Ovary (tissue), 7 donors: ENCODE measurements at regions not wholly inside any gene's neighbourhood (a gene's known extent, or its start where the extent isn't known, plus 50 kb on each side); places are given as distances from the start of the nearest gene placed in this dataset.

Experiments
- DNase-seq, 5 donors: peaks; one replicate each; pipeline ENCODE4 v3.0.0-alpha.2; 2019 to 2020
- H3K27ac ChIP-seq, 2 donors: fragments of 200-600 bp; one replicate each; pipeline versions ENCODE4 v1.5.1 to v1.8.0; 2019 to 2022
- H3K27me3 ChIP-seq: fragments of 200-600 bp; one replicate; pipeline ENCODE4 v1.8.0; 2022
- H3K36me3 ChIP-seq: fragments of 200-600 bp; sonication (generic); one replicate; pipeline ENCODE4 v1.5.1; 2019
- H3K4me1 ChIP-seq: one replicate; pipeline ENCODE4 v1.8.1; 2013; ENCODE audit warnings: mild to moderate bottlenecking, moderate library complexity; ENCODE audit not compliant: insufficient read depth
- H3K4me3 ChIP-seq: fragments of 200-600 bp; sonication (generic); one replicate; pipeline ENCODE4 v1.5.1; 2017
- H3K9me3 ChIP-seq, 2 donors: fragments of 200-600 bp in 1 of 2; sonication (generic) in 1 of 2; one replicate each; pipeline versions ENCODE4 v1.5.1 to v1.8.1; 2013 to 2019; ENCODE audit warnings: mild to moderate bottlenecking in 1 of 2, moderate library complexity in 1 of 2
- EP300 ChIP-seq: sonication (generic); formaldehyde crosslinking; IDR thresholded peaks from one replicate; pipeline ENCODE4 v1.6.1; 2017; ENCODE audit warnings: antibody characterized with exemption
- POLR2A ChIP-seq: fragments of 450-650 bp; IDR thresholded peaks from one replicate; pipeline ENCODE4 v1.6.1; 2017; ENCODE audit warnings: antibody characterized with exemption, mild to moderate bottlenecking, moderate library complexity
- WGBS, 3 donors: extraction: QIAGEN DNeasy Blood & Tissue Kit in 1 of 3; methylation state at CpG; one replicate each; pipeline versions ENCODE4 v1.1.5 to v1.1.7; 2013 to 2017; 5-methylcytosine and 5-hydroxymethylcytosine counted together
- intact Hi-C, 4 donors: fragments of 100-400 bp; cut with DNase I; formaldehyde crosslinking; loops; one replicate each; pipeline versions ENCODE4 v1.11.0 to v1.15.1; 2022 to 2023
- TF ChIP-seq, protein P1 (sequence below), 3 donors: fragments of 450-650 bp in 2 of 3; fragments of 200-600 bp in 1 of 3; IDR thresholded peaks; one replicate each; pipeline versions ENCODE4 v1.5.1 to v1.8.0; 2016 to 2022; ENCODE audit warnings: antibody characterized with exemption in 3 of 3, mild to moderate bottlenecking in 1 of 3
- donor health status: DM: no; HTN: no; CAD: no; lungs with moderate emphysema.
- donor health status: DM: no; HTN: no; CAD: no.
- donor health status: Bipolar disorder and iron deficiency.
- donor health status: DM: no; HTN: no; CAD: no.
- donor health status: DM: yes; HTN: yes; CAD: no.

GRCh38 chr4:14835708-14836425 lies 166.4 kb upstream of the CPEB2 start:
- Histone ChIP-seq H3K9me3 (no peaks in the 10 kb centered on the region), H3K27ac (no peak overlapping the region), H3K4me1 (no peaks in the 10 kb centered on the region), H3K36me3 (no peaks in the 10 kb centered on the region), H3K4me3 (no peak overlapping the region), H3K27me3 (no peaks in the 10 kb centered on the region)
- intact Hi-C loops: no loop called here
- WGBS, 3 donors: 93 to 95% (median 94%) methylated on average over 3 of the region's 3 CpGs
- TF ChIP-seq, protein P1, sequence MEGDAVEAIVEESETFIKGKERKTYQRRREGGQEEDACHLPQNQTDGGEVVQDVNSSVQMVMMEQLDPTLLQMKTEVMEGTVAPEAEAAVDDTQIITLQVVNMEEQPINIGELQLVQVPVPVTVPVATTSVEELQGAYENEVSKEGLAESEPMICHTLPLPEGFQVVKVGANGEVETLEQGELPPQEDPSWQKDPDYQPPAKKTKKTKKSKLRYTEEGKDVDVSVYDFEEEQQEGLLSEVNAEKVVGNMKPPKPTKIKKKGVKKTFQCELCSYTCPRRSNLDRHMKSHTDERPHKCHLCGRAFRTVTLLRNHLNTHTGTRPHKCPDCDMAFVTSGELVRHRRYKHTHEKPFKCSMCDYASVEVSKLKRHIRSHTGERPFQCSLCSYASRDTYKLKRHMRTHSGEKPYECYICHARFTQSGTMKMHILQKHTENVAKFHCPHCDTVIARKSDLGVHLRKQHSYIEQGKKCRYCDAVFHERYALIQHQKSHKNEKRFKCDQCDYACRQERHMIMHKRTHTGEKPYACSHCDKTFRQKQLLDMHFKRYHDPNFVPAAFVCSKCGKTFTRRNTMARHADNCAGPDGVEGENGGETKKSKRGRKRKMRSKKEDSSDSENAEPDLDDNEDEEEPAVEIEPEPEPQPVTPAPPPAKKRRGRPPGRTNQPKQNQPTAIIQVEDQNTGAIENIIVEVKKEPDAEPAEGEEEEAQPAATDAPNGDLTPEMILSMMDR (IDR thresholded peaks at IDR 0.05): no peak
- TF ChIP-seq EP300 (no peak), POLR2A (no peak)
- no peak for DNase-seq

DNA sequence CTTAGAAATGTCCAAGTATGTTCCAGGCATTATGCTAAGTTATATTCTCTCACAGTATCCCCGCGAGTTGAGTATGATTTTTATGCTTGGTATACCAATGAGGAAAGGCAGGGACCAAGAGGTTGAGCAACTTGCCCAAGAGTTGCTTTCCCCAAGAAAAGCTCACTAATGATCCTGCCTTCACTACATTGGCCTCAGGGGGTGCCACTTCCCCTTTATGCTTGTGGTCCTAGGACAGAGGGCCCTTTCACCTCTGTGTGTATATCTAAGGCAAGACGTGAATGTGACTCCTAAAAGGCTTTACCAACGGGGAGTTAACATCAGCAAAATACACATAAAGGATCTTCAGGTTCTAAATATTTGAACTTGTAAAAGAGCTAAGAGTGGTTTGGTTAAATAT lies 164.4 kb upstream of the CPEB2 start:
- no peaks in the 10 kb centered on the region for H3K9me3 ChIP-seq
- TF ChIP-seq, protein P1 (IDR thresholded peaks at IDR 0.05): no peak
- TF ChIP-seq EP300: no peak
- no peak for TF ChIP-seq POLR2A
- H3K4me3 ChIP-seq: no peak overlapping the region
- no peak overlapping the region for H3K27ac ChIP-seq
- no peaks in the 10 kb centered on the region for H3K36me3 ChIP-seq
- no peak for DNase-seq
- intact Hi-C loops: no loop called here
- no peaks in the 10 kb centered on the region for H3K27me3 ChIP-seq
- no peaks in the 10 kb centered on the region for H3K4me1 ChIP-seq
- 82 to 92% (median 85%) methylated on average over 4 of the region's 4 CpGs for WGBS, 3 donors

GRCh38 chr4:14841801-14842768 lies 160.2 kb upstream of the CPEB2 start:
- no peak for DNase-seq
- 65 to 71% (median 70%) methylated on average over 6 of the region's 6 CpGs for WGBS, 3 donors
- H3K4me3 ChIP-seq: no peak overlapping the region
- no peaks in the 10 kb centered on the region for H3K9me3 ChIP-seq
- H3K36me3 ChIP-seq: no peaks in the 10 kb centered on the region
- no peaks in the 10 kb centered on the region for H3K27me3 ChIP-seq
- no peak overlapping the region for H3K27ac ChIP-seq
- intact Hi-C loops: no loop called here
- no peaks in the 10 kb centered on the region for H3K4me1 ChIP-seq
- TF ChIP-seq POLR2A (no peak), EP300 (no peak)
- TF ChIP-seq, protein P1 (IDR thresholded peaks at IDR 0.05): no peak

DNA sequence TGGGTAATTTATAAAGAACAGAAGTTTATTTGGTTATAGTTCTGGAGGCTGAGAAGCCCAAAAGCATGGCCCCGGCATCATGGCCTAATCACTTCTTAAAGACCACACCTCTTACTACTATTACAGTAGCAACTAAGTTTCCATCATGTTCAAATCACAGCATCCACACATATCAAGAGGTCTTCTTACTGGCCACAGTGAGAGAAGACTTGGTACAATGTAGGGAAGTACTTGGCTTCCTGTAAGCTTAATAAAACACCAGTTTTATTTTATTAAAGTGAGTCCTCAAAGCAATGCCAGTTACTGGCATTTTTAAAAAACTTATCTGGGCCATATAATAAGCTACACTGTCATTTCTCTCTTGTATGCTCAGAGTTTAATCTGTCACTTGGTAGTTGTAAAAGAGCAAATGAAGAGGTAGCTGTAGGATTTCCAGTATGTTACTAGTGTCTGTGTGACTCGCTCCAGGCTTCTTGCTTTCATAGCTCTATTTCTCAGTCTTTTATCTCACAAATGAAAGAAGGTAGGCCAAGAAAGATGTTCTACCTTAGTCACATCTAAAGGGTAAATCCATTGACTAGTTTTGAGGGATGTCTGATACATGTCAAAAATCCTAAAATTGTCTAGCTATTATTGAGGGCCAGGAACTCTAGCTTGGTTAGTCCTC lies 159.2 kb upstream of the CPEB2 start:
- Histone ChIP-seq H3K27me3 (no peaks in the 10 kb centered on the region), H3K4me3 (no peak overlapping the region), H3K27ac (no peak overlapping the region), H3K9me3 (no peaks in the 10 kb centered on the region), H3K36me3 (no peaks in the 10 kb centered on the region), H3K4me1 (no peaks in the 10 kb centered on the region)
- 88 to 96% (median 95%) methylated on average over 2 of the region's 2 CpGs for whole genome bisulfite sequencing, 3 donors
- TF ChIP-seq EP300 (no peak), POLR2A (no peak)
- TF ChIP-seq, protein P1 (IDR thresholded peaks at IDR 0.05): no peak
- intact Hi-C loops: no loop called here
- no peak for DNase-seq
